GM12875 (cell line): ENCODE measurements at regions not wholly inside any gene's neighbourhood (a gene's known extent, or its start where the extent isn't known, plus 50 kb on each side); places are given as distances from the start of the nearest gene placed in this dataset.

Experiments used
- H3K4me3 ChIP-seq: one replicate; pipeline ENCODE4 v1.5.1; 2011; ENCODE audit warnings: low read depth, low read length, control low read depth
- CTCF ChIP-seq: IDR thresholded peaks from 2 replicates; pipeline ENCODE4 v1.5.1; 2011; ENCODE audit warnings: low read depth, mild to moderate bottlenecking, control low read depth, inconsistent platforms, low read length, moderate library complexity, borderline replicate concordance; ENCODE audit not compliant: insufficient read depth

- no peak for TF ChIP-seq CTCF
These were observed 620.6 kb upstream of the CAMK1G start for GRCh38 chr1:208962867-208963266.

DNA sequence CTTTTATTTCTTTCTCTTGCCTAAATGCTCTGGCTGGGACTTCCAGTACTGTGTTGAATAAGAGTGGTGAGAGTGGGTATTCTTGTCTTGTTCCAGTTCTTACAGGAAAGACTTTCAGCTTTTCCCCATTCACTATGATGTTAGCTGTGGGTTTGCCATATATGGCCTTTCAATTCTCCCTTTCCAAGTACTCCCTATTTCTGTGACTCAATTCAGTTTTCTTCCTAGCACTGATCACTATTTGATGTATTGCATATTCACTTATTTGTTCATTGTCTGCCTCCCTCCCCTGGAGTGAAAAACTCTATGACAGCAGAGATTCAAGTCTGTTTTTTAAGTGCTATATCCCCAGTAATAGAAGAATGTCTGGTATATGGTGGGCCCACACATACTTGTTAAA is 618.2 kb upstream of the CAMK1G start:
- no peak for TF ChIP-seq CTCF

More at GRCh38 chr1:208962867-208963266, 620.6 kb upstream of the CAMK1G start:
- no peak overlapping the region for H3K4me3 ChIP-seq

GRCh38 chr1:208967334-208967733 is 616.2 kb upstream of the CAMK1G start:
- TF ChIP-seq CTCF, result no peak
- H3K4me3 ChIP-seq, result no peak overlapping the region

More for the DNA sequence above, 618.2 kb upstream of the CAMK1G start:
- H3K4me3 ChIP-seq, result no peak overlapping the region

GRCh38 chr1:208974717-208975116 is 608.8 kb upstream of the CAMK1G start:
- no peak for TF ChIP-seq CTCF
- H3K4me3 ChIP-seq, result no peak overlapping the region

GRCh38 chr1:208975456-208975855 is 608.1 kb upstream of the CAMK1G start:
- no peak for TF ChIP-seq CTCF
- H3K4me3 ChIP-seq, result no peak overlapping the region

DNA sequence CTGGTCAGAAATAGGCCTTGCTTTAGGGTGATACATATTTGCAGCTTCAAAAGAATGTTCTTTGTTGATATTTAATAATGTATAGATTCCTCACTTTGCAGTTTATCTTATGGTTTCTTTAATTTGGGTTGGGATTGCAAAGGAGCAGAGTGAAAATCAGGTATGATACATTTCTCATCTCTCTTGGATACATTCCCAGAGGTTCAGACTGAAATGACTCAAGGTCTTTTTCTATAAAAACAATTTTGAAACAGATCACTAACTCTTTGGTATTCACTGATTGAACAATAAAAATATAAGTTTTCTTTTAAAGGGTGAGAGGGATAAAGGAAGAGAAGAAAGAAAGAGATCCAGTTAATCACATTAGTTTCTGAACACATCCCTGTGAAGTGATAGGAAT is 606.5 kb upstream of the CAMK1G start:
- no peak for TF ChIP-seq CTCF
- H3K4me3 ChIP-seq, result no peak overlapping the region

DNA sequence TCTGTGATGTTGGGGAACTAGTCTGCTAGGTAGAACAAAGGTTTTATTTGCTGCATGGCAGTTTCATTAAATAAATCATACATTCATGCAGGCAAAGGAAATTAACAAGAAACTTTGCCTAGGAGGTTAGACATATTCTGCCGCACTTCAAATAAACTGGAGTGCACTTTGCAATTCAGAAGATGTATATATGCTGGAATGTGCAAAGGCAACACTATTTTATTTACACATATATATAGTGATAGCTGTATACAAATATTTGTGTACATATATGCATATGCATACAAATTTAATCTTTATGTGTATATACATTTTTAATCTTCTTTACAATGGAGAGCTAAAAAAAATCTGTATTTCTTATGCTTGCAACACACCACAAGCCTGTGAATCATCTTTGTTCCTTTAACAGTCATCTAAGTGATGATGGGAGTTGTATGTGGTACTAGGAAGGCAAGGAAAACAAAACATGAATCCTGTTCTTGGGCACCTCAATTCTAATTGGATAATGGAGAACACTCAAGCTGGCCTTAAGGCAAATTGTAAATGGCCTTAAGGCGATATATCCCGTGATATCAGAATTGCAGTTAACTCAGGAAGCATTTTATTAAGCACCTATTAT is 605.8 kb upstream of the CAMK1G start:
- H3K4me3 ChIP-seq, result no peak overlapping the region
- TF ChIP-seq CTCF, result no peak
